HG03354 (cell line): ENCODE measurements at regions not wholly inside any gene's neighbourhood (a gene's known extent, or its start where the extent isn't known, plus 50 kb on each side); places are given as distances from the start of the nearest gene placed in this dataset.
"Not testable (repeated sequence)": the region's sequence is repeated elsewhere in the genome, so short reads cannot be mapped to it uniquely, and the experiment has no call there.

ENCODE experiments used
- ATAC-seq: cut with Tn5 transposase; IDR thresholded peaks from one replicate; pipeline ENCODE4 v1.9.1; 2021; ENCODE audit warnings: mild to moderate bottlenecking; ENCODE audit not compliant: unreplicated experiment, poor library complexity, severe bottlenecking

DNA sequence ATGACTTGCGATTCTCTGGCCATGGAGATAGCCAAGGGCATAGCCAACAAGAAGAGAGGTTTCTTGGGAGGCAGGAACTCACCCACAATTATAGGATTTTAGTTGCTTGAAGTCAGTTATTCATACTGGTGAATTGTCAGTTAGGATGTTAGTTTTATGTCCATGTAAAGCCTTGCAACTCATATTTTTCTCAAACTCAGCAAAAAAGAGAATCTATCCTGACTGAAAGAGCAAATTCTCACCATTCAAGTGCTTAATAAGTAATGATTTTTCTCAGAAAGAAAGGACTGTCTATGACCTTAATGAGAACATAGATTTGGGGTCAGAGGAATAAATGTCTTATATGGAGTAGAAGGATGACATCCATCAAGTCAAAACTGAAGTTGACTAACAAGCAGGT lies 934.5 kb downstream of the STPG2 start:
- ATAC-seq = no peak

DNA sequence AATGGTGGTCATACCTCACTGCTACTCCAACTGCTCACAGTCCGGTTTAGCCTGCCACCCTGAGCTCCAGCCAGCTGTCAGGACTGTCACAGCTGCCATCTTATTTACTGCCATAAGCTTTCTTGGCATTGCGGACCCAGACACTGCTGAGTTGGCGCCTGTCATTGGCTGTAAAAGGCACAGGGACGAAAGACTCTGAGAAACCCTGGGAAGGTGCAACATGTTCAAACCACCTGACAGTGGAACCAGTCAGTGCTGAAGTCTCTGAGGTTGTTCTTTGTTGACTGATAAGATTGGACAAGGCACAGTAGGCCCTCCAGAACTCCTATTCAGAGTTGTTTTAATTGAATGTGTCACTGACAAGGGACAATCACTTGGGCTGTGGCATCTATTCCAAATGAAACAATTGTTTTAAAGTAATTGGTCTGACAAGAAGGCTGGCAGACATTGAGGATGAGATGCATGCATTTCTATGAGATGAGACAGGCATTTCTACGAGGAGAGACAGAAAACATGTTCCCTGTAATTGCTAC lies 927.8 kb downstream of the STPG2 start:
- ATAC-seq = no peak

DNA sequence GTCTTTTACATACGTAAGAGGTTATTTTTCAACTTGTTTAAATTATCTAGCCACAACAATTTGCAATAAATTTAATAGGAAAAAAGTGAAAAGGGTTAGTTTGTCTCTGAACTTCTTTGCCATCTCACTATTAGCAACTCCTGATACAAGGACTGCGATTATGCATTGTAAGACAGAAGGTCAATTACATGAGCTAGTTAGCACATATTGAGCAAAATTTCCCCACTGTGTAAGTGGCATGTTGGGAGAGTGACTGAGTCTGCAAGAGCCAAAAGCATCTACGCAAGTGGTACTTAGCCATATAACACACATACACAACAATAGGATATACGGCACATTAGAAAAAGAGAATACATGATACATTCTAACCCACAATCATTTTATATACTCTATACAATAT lies 927.2 kb downstream of the STPG2 start:
- no peak for ATAC-seq

DNA sequence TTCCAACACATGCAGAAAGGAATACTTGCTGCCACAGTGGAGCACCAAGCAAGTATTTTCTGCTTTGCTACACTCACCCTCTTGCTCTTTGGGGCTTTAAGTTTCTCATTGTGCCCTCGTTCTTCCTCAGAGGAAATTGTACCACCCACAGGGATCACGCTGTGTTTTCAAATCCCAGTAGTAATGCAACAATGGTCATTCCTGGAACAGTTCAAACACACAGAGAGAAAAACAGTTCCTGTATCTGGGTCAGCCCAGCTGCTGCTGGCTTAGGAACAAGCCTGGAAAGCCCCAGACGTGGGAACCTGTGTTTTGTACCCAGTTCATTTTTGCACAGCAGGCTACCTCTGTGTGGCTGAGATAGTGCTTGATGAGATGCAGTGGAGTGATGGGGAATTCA lies 907.8 kb downstream of the STPG2 start:
- ATAC-seq = no peak

DNA sequence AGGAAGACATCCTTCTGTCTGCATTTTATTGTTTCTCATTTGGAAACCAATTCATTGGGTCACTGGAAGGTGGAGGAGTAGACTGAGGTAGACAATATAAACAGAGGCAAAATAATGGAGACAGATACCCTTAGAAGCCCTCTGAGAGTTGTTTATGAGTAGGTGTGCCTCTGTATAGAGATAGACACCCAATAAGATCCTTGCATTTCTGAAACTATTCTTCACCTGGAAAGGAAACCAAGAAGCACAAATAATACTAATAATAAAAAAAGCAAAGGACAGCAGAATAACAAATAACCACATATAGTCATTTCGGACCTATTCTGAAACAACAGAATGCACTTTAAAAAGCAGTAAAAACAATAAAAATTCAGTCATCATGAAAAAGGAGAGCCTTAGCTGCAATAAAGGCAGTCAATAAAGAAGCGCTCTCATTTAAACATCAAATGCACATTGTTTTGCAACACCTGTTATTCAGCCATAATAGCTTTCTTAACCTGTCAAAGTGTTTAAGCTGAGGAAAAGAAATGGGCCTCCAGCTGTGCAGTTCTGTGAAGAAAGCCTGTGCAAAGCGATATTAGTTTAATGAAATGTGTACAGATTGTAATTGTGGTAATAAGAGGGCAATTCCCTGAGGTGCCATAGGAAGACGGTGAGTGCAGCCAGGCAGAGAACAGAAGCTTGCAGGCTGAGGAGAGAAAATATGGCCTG lies 904.2 kb downstream of the STPG2 start:
- no peak for ATAC-seq

DNA sequence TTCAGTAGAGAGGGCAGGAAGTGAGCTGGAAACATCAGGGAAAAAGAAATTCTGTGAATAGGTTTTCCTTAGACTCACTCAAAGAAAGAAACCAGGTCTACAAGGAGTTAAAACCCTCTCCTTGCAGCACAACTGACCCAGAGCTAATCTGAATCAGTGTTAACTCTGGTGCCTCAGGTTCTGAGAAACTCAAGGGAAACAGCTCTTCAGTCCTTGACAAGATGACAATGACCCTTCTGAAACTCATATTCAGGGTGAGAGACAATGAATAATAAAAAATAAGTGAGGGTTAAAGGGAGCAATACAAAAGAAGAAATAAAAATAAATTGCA lies 903.6 kb downstream of the STPG2 start:
- ATAC-seq = no peak

DNA sequence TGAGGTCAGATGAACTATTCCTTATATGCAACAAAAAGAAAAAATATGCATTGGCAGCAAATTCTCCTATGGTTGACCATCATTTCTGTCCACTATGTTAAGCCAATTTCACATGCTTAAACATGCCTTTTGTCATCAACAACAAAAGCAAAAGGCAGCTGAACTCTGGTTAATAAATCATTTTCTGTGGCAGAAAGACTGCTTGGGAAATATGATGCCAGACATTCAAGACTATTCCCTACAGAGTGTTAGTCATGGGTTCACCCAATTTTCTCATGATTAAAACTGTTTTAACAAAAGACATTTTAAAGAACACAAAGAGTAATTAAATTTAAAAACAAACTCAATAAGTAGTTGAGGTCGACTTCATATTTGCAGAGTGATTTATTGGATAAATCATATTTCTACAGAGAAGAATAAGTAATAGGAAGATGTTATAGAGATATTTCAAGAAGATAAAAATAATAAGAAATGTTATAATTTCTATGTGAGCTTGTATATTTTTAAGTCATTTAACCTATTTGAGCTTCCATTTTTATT lies 890.6 kb downstream of the STPG2 start:
- no peak for ATAC-seq

DNA sequence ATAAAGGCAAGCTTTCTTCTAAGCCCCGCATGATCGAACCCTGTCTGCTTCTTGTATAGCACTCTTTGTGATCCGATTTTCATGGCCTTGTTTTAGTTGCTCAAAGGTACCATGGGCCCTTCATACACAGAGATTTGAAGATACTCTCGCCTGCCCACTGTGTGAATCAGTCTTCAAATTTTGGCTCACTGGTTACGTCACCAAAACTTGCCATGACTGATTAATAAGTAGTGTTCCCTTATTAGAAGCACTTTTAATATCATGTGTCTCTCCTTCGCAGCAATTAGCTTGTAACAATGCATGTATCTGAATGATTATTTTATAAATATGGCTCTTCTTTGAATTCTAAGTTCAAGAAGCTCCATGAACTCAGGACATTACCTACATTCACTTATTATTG lies 880.5 kb downstream of the STPG2 start:
- ATAC-seq = no peak

DNA sequence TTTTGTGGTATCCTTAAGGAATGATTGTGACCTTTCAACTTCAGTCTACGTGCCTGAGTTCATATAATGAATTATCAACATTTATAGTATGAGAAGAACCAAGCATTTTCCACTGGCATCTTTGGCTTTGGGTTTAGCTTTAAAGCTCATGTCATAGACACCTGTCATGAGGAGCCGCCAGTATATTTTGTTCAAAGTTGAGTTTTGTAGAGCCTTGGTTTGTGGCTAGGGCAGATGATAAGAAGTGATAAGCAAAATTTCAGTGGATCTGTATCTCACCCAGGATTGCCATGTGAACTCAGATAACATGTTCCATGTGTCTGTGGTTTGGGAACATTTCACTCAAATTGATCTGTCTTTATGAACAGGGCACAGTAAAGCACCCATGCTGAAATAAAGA lies 873.2 kb downstream of the STPG2 start:
- ATAC-seq = no peak

DNA sequence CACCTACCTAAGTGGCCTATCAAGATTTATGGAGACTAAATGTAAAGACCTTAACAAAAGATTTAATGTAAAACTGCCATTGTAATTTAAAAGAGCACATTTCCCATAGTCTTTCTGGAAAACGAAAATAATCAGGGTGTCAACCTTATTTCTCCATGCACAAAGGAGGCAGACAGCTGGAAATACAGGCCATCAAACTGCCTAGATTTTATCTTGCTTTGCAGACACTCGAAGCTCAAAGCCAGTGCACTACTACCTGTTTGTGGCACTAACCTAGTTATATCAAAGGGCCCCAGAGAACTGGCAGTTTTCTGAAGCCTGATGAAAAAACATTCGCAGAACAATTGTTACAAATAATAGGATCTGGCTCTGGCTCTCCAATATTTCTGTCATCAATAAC lies 863.9 kb downstream of the STPG2 start:
- no peak for ATAC-seq

DNA sequence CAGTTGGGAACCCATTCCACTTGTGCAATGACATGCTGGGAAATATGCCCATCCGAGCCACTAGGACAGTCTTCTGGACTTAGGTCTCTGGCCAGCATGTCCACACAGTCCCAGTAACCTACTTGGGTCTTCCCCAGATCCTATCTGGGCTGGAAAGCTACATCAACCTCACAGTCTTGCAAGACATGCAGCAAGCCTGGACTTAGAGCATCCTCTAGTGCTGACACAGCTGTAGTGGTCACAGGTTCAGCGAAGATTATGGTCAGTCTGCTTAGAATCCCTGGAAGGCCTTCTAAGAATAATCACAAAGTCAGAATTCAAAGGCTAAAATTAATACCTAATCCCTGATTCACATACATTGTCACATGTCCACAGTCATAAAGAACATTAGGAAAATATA lies 842.7 kb downstream of the STPG2 start:
- no peak for ATAC-seq

DNA sequence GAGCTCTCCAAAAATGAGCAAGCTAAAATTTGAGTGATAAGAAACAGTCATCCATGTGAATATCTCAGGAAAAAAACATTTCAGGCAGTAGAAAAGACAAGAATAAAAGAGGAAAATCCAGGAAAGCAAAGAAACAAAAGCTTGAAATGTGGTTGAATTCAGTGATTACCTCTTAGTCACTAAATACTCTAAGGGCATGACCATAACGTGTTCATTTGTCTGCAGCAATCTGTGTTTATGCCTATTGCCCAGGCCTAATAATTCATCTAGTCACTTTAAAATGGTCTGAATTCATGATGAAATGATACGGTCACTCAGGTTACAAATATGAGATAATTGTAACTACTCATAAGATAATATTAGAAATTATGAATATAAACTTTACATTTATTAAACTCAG lies 837.9 kb downstream of the STPG2 start:
- no peak for ATAC-seq

DNA sequence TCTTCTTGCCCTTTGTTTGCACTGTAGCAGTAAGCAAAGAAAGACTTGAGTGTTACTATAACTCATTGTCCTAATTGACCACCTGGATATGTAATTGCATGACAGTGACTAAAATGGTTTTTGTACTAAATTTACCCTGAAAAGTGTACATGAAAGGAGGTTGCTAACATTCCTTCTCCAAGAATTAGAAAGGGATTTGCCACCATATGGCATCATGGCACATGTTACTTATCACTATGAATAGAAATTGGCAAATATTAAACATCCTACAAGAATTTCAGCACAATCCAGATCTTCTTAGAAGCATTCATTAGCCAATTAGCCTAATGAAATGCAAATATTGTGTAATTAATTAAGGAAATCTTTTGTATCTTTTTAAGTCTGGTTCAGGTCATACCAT lies 834.2 kb downstream of the STPG2 start:
- no peak for ATAC-seq

DNA sequence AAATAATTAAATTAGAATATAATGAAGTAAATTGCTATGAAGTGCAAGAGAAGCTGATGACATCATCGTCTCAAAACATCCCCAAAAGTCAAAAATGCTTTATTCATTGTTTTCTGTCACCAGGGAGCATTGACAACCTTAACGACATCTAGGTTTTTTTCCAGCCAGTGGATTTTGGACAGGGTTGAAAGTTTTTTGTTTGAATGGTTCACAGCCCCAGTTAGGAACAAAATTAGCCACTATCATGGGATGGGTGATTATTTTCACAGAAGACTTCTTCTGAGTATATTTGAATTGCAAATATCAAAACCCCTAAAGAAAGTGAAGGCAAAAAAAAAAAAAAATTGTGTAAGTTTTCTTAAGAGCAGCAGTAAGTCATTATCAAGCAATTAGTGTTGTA lies 826.1 kb downstream of the STPG2 start:
- ATAC-seq = no peak

DNA sequence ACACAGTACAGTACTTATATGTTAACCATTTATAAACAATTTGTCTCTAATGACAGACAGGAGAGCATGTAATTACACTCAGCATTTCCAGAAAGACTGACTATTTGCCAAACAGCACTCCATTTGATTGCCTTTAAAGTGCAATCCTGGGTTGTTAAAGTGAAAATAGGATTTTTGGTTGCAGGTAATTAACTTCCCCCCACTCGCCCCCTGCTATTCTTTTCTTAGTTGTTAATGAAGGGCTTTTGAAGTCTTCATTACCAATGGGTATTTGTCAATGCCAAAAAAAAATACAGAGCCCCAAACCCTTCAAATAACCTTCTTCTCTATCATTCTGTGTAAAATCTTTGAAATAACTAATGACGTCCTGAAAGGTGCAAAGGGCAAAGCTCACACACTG lies 825.6 kb downstream of the STPG2 start:
- ATAC-seq = no peak

DNA sequence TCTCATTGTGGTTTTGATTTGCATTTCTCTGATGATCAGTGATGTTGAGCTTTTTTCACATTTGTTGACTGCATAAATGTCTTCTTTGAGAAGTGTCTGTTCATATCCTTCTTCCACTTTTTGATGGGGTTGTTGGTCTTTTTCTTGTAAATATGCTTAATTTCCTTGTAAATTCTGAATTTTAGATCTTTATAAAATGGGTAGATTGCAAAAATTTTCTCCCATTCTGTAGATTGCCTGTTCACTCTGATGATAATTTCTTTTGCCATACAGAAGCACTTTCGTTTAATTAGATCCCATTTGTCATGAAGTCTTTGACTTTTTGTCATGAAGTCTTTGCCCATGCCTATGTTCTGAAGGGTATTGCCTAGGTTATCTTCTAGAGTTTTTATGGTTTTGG lies 817.5 kb downstream of the STPG2 start:
- ATAC-seq = not testable (repeated sequence)

DNA sequence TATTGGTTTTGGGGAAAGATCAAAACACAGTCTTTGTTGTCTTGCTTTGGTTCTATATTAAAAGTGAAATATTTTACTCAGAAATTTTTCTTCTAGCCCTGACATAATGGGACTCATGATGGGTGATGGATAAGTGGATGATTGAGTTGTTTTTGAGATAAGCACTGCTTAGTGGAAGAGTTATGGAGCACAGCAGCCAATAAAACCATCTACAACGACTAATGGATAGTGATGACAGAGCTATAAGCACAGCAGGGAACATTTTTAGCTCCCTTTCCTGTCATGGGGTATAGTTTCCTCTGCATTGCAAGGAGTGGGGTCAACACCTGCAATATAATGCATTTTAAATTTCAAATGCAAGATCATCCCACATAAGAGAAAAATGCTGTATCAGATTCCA lies 812.4 kb downstream of the STPG2 start:
- no peak for ATAC-seq

DNA sequence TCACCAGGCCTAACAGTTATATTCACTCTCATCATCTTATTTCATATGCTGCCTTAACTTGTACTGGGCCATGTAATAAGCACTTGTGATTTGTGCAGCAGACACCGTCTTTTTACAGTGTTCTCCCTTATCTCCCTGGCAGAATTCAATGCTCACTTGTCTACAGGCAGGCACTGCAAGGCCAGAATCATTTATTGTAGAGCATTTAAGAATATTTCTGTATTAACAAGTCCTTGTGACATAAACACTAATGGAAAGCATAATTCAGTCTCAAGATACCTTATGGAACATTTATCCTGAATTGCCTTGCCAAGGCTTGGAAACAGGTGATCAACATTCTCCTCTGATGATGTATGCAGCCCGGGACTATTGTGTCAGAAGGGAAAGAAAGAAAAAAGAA lies 808.9 kb downstream of the STPG2 start:
- ATAC-seq = no peak

DNA sequence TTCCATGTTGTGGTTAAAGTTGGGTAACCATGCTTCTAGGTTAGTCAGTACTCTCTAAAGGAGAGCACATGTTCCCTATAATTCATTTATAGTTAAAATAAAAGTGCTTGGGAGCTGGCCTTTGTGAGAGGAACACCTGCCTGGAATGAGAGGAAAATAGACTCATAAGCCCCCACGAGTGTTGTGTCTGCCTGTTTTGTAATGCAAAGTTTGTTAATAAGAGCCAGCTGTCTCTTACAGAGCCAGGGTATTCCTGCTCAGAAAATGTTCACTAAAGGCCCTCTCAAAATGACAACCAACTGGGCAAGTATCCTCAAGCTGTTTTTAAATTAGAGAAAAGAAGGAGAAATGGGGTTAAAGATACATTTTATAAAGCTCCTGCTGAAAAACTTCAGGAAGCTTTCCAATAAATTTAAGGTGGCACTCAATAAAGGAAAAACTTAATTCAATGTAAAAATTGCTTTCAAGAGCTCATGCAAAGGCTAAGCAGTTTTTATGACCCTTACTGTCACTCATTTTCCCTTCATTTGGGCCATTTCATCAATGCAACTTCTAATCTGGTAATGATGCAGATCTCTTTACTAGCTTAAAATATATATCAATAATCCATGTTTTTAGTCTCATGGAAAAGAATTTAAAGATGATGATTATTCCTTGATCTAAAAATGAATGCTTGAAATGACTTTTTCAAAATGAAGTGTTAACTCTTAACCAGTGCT lies 793.6 kb downstream of the STPG2 start:
- ATAC-seq = no peak

DNA sequence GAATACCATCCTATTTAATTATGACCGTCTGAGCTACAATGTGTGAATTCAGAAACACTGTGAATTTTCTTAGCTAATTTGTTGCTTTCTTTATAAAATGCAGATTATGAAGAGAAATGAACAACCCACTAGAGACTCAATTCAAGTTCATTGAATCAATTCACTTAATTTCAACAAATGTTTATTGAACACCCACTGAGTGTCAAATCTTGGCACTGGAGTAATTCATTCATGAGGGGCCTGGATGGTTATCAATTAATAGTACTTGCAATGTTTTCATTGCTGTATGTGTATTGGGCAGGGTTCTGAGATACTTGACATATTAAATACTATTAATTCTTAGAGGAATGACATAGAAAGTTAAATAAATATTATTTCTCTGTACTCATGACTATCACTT lies 789.4 kb downstream of the STPG2 start:
- ATAC-seq = no peak

DNA sequence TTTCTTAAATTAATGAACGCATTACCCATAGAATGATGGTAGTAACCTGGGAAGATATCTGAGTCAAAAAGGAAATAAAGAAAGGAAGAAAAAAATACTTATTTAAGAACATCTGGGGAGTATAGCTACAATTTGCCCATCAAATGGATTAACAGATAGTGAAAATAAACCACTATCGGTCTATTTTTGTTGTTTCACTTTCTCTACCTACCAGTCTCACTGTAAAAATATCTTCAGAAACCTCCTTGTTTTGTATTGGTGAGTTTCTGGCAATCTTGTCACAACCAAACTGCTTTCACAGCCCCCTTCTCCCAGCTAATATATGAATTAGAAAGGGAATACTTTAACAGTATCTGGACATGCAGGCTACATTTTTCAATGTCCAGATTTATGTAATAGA lies 783.5 kb downstream of the STPG2 start:
- ATAC-seq = no peak
